ENCODE measurements at regions not wholly inside any gene's neighbourhood (a gene's known extent, or its start where the extent isn't known, plus 50 kb on each side); places are given as distances from the start of the nearest gene placed in this dataset.

GRCh38 chr2:236875906-236876505 lies 209.7 kb upstream of the COPS8 start:
- DNase-seq: peak; percentile 29

GRCh38 chr2:236876642-236877041 lies 209.0 kb upstream of the COPS8 start:
- DNase-seq: no peak

- no peak for DNase-seq
Measured at GRCh38 chr2:236877972-236878371, 207.7 kb upstream of the COPS8 start.

GRCh38 chr2:236879416-236879963 lies 206.2 kb upstream of the COPS8 start:
- DNase-seq: no peak

- no peak for DNase-seq
Measured at GRCh38 chr2:236882074-236882473, 203.6 kb upstream of the COPS8 start.

- DNase-seq: no peak
Measured at GRCh38 chr2:236882930-236883329, 202.8 kb upstream of the COPS8 start.

GRCh38 chr2:236883819-236884218 lies 201.9 kb upstream of the COPS8 start:
- no peak for DNase-seq

- no peak for DNase-seq
Measured at GRCh38 chr2:236884569-236885175, 201.0 kb upstream of the COPS8 start.

GRCh38 chr2:236886456-236886855 lies 199.2 kb upstream of the COPS8 start:
- DNase-seq: no peak

- peak; percentile 76 for DNase-seq
Measured at GRCh38 chr2:236887531-236887930, 198.2 kb upstream of the COPS8 start.

GRCh38 chr2:236887953-236888793 lies 197.5 kb upstream of the COPS8 start:
- no peak for DNase-seq

- DNase-seq: peak; percentile 55
Measured at GRCh38 chr2:236888794-236889780, 196.6 kb upstream of the COPS8 start.

GRCh38 chr2:236889791-236890704 lies 195.6 kb upstream of the COPS8 start:
- DNase-seq: no peak

GRCh38 chr2:236892721-236893120 lies 193.0 kb upstream of the COPS8 start:
- no peak for DNase-seq

- no peak for DNase-seq
Measured at GRCh38 chr2:236894791-236895190, 190.9 kb upstream of the COPS8 start.

- DNase-seq: no peak
Measured at GRCh38 chr2:236895497-236895896, 190.2 kb upstream of the COPS8 start.

- no peak for DNase-seq
Measured at GRCh38 chr2:236896688-236897087, 189.0 kb upstream of the COPS8 start.

GRCh38 chr2:236899146-236899545 lies 186.5 kb upstream of the COPS8 start:
- no peak for DNase-seq

GRCh38 chr2:236899950-236900640 lies 185.6 kb upstream of the COPS8 start:
- no peak for DNase-seq

- no peak for DNase-seq
Measured at GRCh38 chr2:236901956-236902355, 183.7 kb upstream of the COPS8 start.
